Renal pelvis (tissue), 1 donor: ENCODE measurements at regions not wholly inside any gene's neighbourhood (a gene's known extent, or its start where the extent isn't known, plus 50 kb on each side); places are given as distances from the start of the nearest gene placed in this dataset.
"Not testable (repeated sequence)": the region's sequence is repeated elsewhere in the genome, so short reads cannot be mapped to it uniquely, and the experiment has no call there.

Source experiments
- DNase-seq: peaks from one replicate; pipeline ENCODE4 v3.0.0-alpha.2; 2013

DNA sequence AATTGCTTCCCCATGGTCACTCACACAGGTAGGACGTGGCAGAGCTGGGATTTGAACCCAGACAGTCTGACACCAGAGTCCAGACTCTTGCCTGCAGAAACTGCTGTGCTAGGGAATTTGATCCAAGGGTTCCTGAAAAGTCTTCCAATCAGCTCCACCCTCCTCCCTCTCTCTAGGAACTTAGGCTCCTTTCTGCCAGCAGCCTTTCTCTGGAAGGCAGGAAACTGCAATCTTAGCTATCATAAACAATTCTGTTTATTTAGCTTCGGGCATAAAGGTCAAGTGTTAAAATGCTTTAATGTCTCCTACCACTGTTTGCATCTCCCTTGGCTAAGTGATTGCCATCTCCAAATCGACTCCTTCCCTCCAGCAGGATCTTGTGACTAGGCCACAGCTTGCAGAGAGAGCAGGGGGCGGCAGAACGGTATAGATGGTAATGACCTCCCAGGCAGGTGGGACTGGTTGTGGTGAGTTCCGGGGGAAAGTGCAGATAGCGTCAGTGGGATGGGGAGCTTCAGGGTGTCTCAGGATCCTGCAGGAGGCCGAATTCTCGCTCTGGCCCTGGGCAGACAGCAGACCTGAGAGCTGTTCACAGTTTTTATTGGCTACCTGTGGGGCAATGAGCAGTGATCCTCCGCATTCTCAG is 882.4 kb upstream of the EEF2KMT start:
- DNase-seq = no peak

DNA sequence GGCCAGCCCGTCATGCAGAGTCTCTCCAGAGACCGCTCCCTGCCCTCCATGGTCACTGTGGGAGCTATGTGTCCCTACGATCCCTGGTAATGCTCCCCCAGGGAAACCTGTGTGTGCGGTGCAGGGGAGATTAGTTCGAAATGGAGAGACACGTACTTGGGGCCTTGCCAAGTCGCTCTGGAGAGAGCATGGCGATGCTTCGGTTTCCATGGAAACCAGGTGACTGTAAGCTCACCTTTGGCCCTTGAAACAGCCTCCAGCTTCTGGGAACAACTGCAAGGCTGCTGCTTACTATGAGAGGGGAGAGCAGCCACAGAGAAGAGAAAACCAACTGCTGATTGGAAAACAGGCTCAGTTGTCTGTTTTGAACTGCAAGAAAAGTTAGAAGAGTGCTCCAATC is 879.7 kb upstream of the EEF2KMT start:
- DNase-seq = no peak

DNA sequence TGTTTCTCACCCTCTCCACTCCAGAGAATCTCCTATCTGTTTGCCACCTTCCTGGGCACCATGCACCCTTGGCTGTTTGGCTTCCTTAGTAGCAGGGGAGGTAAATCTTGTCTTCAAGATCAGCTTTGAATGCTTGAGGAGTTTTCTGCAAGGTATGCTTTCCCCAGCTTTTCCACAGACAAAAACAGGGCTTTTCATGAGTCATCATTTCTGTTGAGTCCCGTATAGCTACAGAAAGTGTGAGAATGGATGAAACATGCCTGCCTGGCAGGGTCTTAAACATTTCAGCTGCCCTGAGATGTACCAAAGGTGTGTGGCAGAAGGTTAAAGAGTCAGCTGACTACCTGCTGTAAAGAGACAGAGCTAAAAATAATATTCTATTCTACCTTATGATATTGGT is 875.2 kb upstream of the EEF2KMT start:
- no peak for DNase-seq

DNA sequence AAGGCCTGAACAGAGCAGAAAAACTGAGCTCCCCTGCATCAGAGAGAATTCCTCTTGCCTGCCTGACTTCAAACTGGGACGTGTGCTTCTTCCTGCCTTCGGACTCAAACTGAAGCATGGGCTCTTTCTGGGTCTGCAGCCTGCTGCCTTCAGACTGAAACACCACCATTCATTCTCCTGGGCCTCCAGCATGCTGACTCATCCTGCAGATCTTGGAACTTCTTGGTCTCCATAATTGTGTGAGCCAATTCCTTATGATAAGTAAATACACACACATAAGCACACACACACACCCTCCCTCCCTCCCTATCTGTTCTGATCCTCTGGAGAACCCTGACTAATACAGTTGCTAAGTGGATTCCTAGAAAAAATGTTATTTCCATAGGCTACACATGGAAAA is 874.3 kb upstream of the EEF2KMT start:
- no peak for DNase-seq

DNA sequence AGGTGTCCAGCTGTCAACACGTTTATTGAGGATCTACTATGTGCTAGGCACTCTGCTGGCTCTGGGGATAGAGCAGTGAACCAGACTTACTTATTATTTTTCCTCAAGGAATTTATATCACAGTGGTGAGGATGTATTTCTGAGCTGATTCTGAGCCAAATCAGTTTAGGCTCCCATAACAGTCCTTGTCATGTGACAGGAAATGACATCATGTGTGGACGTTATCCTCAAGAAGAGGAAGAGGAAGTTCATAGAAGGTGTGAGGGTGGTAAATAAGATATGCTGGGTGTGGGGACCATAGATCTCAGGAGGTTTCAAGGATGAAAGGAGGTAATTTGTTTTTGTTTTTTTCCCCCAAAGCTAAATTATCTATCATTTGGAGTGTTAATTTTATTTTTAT is 873.5 kb upstream of the EEF2KMT start:
- DNase-seq = no peak

DNA sequence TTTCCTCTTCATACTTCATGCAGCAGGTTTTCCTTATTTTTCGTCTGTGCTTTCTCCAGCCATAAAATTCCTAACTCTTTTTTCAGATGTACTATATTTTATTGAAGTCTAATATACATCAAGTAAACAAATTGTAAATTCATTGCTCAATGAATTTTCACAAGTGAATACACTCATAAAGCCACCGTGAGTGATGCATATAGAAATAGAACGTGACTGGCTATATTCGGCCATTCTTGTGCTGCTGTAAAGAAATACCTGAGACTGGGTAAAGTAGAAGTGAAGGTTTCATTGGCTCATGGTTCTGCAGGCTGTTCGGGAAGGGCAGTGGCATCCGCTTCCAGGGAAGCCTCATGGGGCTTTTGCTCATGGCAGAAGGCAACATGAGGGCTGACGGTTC is 868.4 kb upstream of the EEF2KMT start:
- no peak for DNase-seq

DNA sequence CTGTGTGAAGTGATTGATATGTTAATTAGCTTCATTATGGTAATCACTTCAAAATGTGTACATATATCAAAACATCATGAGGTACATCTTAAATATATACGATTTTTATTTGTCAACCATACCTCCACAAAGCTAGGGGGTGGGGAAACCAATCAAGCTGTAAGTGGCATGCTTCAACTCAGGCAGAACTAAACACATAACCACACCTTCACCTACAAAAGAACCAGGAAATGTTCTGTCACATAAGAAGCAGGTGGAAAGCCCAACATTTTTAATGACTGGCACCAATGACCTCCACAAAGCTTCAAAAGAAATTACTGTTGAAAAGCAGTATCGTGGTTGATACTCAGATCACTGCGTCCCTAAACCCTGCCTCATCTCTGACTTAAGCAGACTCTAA is 867.7 kb upstream of the EEF2KMT start:
- no peak for DNase-seq

DNA sequence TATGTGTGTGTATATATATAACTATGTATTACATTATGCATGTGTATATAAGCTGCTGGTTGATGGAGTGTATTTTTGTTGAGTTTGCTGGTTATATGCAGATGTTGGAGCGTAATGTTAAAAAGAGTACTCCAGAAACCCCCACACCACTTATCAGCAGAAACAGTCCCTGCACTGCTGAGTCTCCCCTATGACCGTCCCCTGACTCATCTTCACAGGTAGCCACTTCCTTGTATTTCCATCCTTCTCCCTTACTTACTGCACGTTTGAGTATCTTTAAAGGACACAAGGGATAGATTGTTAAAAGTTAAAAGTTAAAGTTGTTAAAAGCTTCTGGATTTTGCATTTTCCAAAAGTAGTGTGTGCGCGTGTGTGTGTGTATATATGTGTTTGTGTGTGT is 853.9 kb upstream of the EEF2KMT start:
- DNase-seq = no peak

DNA sequence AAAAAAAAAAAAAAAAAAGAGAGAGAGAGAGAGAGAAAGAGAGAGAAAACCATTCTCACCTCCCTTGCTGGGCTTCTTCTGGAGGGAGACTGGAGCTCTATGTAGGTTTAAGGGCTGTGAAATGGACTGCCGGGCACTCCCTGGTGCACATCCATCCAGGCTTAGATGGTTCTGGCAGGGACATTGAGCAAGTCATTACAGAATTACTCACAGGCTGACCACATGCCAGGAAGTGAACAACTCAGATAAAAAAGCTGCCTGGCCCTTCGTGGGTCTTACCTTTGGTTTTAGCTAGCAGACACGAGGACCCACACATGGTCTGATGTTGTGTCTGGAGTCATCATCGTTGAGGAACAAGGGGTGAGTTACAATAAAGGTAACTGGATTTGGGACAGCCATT is 847.4 kb upstream of the EEF2KMT start:
- DNase-seq = no peak

DNA sequence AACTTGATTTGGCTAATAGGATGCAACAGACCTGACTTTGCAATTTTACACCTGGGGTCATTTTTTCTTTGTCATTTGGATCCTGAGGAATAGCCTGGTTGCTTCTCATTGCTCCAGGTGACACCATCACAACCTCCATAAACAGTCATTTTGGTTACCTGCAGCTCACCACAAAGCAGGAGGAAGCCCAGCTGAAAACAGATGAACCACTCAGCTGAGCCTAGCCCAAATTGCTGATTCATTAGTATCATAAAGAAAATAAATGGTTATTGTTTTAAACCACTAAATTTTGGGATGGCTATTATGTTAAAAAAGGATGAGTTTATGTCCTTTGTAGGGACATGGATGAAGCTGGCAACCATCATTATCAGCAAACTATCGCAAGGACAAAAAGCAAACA is 841.0 kb upstream of the EEF2KMT start:
- DNase-seq = no peak

DNA sequence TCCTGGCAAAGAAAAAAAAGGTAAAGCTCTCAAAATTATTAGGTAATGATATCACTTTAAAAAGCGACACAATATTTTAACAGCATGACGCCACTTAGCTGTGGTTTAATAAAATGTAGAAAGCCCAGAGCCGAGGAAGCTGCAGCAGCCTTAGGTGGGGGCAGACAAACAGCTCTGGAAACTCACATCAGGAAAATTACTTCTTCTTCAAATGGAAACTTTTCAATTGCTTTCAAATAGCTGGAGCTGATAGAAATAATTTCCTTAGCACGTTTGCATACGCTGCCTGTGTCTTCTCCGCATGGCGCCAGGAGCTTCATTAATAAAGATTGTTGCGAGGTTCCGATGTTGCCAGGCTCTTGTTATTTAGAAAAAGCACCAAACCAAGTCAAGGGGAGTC is 835.3 kb upstream of the EEF2KMT start:
- DNase-seq = no peak

DNA sequence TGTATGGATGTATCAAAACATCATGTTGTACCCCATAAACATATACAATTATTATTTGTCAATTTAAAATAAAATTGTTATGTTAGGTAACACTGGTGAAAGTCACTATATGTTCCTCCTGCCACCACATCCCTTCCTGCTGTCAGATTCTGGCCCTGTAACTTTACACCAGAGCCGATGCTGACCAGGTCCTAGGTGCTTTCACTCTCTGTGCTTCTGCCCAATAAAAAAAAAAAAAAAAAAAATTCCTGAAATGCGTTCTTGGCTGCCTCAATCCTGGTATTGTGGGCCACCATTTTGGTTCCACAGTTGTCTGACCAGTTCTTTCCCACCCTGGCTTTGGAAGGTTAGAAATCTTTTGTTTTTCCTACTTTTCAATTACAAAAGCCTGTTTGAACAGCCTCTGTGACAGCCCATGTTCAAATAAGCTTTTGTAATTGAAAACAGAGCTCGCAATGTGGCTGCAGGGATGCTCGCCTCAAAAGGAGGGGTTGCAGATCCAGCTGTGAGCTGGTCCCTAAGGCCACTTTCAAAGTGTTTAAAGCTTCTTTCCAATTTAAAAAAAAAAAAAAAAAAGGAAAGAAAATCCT is 831.0 kb upstream of the EEF2KMT start:
- no peak for DNase-seq

DNA sequence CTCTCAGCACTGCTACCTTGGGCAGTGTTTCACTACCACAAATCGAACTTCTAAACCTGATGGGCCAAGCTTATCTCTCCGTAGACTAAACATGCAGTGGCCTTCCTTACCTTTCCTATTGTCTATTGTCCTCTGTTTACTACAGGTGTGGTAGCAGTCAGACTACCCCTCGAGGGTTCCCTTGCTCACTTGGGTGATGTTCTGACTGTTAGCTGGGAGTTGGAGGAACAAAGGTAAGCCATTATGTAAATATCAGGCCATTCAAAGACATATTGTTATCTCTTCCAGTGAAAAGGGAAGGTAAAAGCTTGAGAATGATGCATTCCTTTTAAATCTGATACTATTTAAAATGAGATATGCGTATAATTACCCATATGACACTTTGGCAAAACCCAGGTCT is 828.3 kb upstream of the EEF2KMT start:
- DNase-seq = no peak

DNA sequence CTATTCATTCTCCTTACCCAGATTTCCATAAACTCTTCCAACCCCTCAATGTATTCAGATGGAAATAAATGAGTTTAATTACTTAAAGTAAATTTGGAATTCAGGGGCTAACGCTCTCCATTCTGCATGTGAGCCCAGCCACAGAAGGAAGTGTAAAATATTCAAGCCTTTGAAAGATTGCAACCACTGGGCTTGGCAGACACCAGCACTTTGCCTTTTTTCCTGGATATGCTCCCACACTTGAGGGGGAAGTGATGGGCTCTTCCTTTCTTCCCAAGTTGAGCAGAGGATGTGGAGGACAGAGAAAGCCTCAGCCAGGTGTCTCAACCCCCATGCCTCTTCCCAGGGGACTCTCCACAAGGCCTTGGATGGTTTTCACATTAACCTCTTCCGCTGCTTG is 825.1 kb upstream of the EEF2KMT start:
- no peak for DNase-seq

DNA sequence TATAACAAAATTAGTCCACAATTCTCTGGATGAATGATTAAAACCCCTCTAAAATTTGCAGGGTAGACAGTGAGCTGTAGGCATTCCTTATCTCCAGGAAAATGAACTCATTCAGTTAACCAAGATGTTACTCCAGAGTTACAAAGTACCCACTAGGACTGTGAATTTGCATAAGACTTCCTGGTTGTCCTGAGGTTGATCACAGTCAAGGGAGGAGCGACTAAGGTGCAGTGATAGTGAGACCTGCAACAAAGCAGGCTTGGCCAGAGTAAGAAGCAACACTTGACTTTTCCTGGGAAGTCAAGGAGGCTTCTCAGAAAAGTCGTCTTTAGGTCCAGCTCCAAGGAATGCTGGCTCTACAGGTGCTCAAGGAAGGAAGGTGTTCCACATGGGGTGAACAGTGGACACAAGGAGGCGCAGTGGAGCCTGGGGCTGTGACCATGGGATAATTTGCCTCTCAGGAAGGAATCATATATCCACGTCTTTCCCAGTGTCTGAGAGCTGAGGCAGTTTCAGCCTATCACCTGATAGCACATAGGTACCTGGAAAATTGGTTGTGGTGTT is 821.1 kb upstream of the EEF2KMT start:
- DNase-seq = no peak

DNA sequence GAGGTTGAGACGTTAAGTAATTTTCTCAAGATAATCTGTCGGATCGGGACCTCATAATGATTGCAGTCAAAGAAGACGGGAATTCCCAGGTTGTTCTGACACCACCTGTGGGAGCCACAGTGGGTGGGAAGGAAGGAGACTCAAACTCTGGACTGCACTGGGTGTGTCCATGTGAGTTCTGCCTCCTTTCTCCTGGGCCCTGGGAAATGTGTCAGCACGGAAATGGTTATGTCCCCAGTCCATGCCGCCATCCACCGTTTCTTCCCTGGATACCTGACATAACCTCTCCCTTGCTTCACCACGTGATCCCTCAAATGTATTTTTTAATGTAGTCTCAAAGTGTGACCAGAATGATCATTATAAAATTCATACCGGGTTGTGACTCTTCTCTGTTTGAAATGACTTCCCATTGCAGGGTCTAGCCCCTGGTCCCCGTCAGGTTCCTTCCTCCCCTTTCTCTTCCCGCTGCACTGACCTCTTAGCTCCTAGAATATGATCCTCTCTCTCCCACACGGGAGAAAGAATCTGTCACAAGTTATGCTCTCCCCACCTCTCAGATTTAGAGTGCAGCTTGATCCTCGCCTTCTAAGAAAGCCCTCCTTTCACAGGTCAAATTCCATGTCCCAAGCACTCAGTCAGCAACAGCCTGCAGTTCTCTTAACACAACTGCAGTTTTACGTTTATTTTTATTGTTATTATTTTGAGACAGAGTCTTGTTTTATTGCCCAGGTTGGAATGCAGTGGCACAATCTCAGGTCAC is 820.0 kb upstream of the EEF2KMT start:
- DNase-seq = peak; percentile 41

DNA sequence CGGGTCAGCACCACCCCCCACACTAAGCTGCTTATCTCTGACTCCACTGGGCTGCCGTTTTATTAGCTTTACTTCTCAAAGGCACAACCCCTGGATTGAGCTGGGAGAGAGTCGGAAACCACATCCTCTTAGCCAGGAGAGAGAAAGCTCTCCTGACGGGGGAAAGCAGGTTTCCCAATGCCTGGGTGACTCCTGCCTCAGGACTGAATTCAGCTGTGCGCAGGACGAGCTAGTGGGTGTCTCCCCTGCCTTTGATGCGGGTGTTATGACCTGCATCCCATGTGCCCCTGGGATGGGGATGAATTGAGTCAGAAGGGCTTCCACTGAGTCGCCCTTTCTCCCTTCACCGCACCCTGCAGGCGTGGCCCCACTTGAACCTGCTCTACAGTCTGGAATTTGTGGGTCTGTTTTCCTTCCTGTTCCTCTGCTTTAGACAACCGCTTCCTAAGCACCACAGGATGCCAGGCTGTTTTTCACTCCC is 819.2 kb upstream of the EEF2KMT start:
- DNase-seq = no peak

DNA sequence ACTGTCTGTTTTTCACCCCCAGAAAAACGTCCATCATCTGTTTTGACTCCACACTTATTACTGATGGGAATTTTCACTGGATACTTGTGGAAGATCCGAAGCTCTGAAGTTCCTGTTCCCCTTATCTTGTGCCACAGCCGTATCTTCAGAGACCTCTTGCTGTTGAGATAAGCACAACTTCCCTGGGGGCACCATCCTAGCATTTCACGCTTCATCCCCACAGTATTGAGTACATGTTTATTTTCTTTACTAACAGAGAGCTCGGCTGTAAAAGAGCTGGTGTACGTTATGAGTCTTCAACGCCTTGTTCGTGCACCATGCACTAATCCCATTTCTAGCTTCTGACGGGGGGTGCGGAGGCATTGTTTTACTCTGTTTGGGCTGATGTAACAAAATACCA is 813.6 kb upstream of the EEF2KMT start:
- no peak for DNase-seq

DNA sequence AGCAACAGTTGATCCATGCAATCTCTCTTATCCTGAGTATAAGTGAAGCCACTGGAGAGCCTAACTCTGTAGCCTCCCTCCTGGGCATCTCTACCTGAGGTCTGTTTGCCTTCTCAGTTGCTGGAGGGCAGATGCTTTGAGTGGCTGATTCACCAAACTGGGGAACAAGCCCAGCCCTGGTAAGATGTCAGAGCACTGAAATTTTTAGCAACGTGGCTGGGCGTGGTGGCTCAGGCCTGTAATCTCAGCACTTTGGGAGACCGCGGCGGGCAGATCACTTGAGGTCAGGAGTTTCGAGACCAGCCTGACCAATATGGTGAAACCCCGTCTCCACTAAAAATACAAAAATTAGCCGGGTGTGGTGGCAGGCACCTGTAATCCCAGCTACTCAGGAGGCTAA is 812.0 kb upstream of the EEF2KMT start:
- DNase-seq = not testable (repeated sequence)

DNA sequence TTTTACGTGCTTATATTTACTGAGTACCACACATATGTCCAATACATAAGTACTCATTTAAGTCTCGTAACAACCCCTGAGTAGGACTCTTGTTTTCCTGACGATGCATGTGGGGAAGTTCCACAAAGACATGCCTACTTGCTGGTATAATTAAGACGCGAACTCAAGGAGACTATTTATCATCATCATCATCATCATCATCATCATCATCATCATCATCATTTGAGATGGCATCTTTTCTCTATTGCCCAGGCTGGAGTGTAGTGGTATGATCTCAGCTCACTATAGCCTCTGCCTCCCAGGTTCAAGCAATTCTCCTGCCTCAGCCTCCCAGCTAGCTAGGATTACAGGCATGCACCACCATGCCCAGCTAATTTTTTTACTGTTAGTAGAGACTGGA is 809.9 kb upstream of the EEF2KMT start:
- DNase-seq = no peak

DNA sequence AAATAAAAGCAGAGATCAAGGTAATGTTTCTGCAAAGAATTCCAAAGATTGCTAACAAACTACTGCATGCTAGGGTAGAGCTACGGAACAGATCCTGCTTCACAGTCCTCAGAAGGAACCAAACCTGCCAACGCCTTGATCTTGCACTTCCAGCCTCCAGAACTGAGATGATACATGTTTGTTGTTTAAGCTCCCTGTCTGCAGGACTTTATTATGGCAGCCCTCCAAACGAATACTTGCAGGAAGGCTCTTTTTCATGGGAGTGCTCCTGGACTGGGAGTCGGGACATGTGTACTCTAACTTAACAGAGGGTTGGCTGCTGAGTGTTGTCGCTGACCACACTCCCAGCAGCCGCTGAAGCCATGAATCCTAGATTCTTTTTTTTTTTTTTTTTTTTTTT is 808.8 kb upstream of the EEF2KMT start:
- no peak for DNase-seq

DNA sequence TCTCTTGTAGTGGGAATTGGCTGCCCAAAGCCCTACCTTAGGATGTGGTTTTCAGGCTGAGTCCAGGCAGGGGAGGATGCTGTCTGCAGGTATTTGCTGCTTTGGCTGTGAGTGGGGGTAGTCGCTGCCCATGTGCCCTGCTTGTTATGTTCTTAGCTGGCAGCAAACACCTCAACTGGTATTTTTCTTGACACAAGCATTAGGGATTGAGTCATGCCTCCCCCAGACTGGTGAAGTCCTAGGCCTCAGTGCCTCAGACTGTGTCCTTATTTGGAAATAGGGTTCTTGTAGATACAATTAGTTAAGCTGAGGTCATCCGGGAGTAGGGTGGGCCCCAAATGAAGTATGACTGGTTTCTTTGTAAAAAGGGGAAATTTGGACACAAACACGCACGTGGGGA is 808.3 kb upstream of the EEF2KMT start:
- no peak for DNase-seq

DNA sequence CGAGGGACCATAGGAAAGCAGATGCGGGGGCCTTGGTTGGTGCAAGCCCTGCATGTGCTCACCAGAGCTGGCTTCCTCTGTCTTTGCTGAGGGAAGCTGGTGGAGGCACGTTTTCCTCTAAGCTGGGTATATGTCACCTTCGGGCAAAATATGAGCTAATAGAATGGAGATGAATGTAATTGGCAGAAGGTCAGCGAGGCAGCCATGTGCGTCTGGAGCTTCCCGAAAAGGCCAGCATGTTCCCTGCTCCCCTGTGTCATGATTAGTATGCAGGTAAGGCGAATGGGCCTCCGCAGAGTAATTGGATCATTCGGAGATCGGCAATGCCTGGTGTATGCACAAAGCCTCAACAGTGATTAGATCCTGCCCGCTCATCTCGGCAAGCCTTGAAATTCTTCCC is 806.2 kb upstream of the EEF2KMT start:
- DNase-seq = no peak
